Thyroid gland (tissue), 4 donors: ENCODE measurements at regions not wholly inside any gene's neighbourhood (a gene's known extent, or its start where the extent isn't known, plus 50 kb on each side); places are given as distances from the start of the nearest gene placed in this dataset.

ENCODE experiments used
- POLR2A ChIP-seq, 2 donors: fragments of 450-650 bp; IDR thresholded peaks; one replicate each; pipeline ENCODE4 v1.6.1; 2017; ENCODE audit warnings: antibody characterized with exemption in 2 of 2, mild to moderate bottlenecking in 2 of 2, moderate library complexity in 1 of 2
- TF ChIP-seq, protein P1 (sequence below), 6 experiments: fragments of 200-600 bp in 3 of 6; fragments of 450-650 bp in 3 of 6; sonication (generic) in 3 of 6; IDR thresholded peaks; one replicate each; pipeline ENCODE4 v1.5.1; 2016 to 2019; ENCODE audit warnings: antibody characterized with exemption in 6 of 6, mild to moderate bottlenecking in 2 of 6, inconsistent platforms in 1 of 6, moderate library complexity in 1 of 6

DNA sequence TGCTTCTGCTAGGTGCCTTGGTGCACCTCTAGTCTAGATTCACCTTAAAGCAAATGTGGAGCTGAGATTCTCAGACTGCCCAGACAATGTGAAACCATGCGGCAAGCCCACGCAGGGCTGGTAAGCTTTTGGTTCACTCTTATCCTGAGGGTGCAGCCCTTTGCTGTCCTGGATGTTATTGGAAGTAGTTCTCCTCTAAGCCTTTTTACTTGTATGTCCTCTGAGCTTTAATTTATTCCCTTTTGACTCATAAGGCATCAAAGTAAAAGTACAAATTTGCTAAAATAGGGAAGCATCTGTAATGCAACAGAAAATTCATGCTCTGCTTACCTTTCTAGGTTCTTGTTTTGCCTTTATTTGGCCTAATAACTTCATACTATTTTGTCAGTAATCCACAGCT, 186.8 kb downstream of the MACC1 start:
- TF ChIP-seq, protein P1, sequence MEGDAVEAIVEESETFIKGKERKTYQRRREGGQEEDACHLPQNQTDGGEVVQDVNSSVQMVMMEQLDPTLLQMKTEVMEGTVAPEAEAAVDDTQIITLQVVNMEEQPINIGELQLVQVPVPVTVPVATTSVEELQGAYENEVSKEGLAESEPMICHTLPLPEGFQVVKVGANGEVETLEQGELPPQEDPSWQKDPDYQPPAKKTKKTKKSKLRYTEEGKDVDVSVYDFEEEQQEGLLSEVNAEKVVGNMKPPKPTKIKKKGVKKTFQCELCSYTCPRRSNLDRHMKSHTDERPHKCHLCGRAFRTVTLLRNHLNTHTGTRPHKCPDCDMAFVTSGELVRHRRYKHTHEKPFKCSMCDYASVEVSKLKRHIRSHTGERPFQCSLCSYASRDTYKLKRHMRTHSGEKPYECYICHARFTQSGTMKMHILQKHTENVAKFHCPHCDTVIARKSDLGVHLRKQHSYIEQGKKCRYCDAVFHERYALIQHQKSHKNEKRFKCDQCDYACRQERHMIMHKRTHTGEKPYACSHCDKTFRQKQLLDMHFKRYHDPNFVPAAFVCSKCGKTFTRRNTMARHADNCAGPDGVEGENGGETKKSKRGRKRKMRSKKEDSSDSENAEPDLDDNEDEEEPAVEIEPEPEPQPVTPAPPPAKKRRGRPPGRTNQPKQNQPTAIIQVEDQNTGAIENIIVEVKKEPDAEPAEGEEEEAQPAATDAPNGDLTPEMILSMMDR (IDR thresholded peaks at IDR 0.05), result no peak
- TF ChIP-seq POLR2A (IDR thresholded peaks at IDR 0.05), result no peak
